HG02852 (cell line): ENCODE measurements at regions not wholly inside any gene's neighbourhood (a gene's known extent, or its start where the extent isn't known, plus 50 kb on each side); places are given as distances from the start of the nearest gene placed in this dataset.

Experiments
- ATAC-seq: cut with Tn5 transposase; IDR thresholded peaks from one replicate; pipeline ENCODE4 v1.9.1; 2021; ENCODE audit warnings: mild to moderate bottlenecking, moderate library complexity; ENCODE audit not compliant: unreplicated experiment

- ATAC-seq: no peak
Observed at GRCh38 chr22:49062802-49063544, 764.7 kb downstream of the BRD1 start.

- no peak for ATAC-seq
Observed at GRCh38 chr22:49062155-49062801, 765.4 kb downstream of the BRD1 start.

GRCh38 chr22:49057910-49058309 lies 769.8 kb downstream of the BRD1 start:
- ATAC-seq: no peak

- ATAC-seq: no peak
Observed at GRCh38 chr22:49056301-49056700, 771.4 kb downstream of the BRD1 start.

GRCh38 chr22:49055406-49055805 lies 772.3 kb downstream of the BRD1 start:
- no peak for ATAC-seq

GRCh38 chr22:49053578-49053977 lies 774.1 kb downstream of the BRD1 start:
- ATAC-seq: no peak

- ATAC-seq: no peak
Observed at GRCh38 chr22:49052560-49052959, 775.1 kb downstream of the BRD1 start.

- no peak for ATAC-seq
Observed at GRCh38 chr22:49052023-49052538, 775.6 kb downstream of the BRD1 start.

- ATAC-seq: no peak
Observed at GRCh38 chr22:49051491-49052022, 776.1 kb downstream of the BRD1 start.

GRCh38 chr22:49049691-49050090 lies 778.0 kb downstream of the BRD1 start:
- no peak for ATAC-seq

- ATAC-seq: no peak
Observed at GRCh38 chr22:49048591-49048990, 779.1 kb downstream of the BRD1 start.

- no peak for ATAC-seq
Observed at GRCh38 chr22:49047447-49047846, 780.2 kb downstream of the BRD1 start.

- ATAC-seq: no peak
Observed at GRCh38 chr22:49046546-49047361, 780.9 kb downstream of the BRD1 start.

- ATAC-seq: no peak
Observed at GRCh38 chr22:49046000-49046545, 781.6 kb downstream of the BRD1 start.

- ATAC-seq: no peak
Observed at GRCh38 chr22:49045276-49045675, 782.4 kb downstream of the BRD1 start.

- no peak for ATAC-seq
Observed at GRCh38 chr22:49044776-49045175, 782.9 kb downstream of the BRD1 start.

GRCh38 chr22:49044091-49044490 lies 783.6 kb downstream of the BRD1 start:
- no peak for ATAC-seq

- no peak for ATAC-seq
Observed at GRCh38 chr22:49042877-49043859, 784.5 kb downstream of the BRD1 start.

GRCh38 chr22:49042066-49042465 lies 785.6 kb downstream of the BRD1 start:
- no peak for ATAC-seq
